Neural progenitor cell (in vitro differentiated cells): ENCODE measurements at regions not wholly inside any gene's neighbourhood (a gene's known extent, or its start where the extent isn't known, plus 50 kb on each side); places are given as distances from the start of the nearest gene placed in this dataset.
"Not testable (repeated sequence)": the region's sequence is repeated elsewhere in the genome, so short reads cannot be mapped to it uniquely, and the experiment has no call there.

Experiments used
- DNase-seq: peaks from one replicate; pipeline ENCODE4 v3.0.0-alpha.2; 2016; ENCODE audit warnings: low spot score
- H2AFZ ChIP-seq: fragments of 200-600 bp; sonication (generic); replicated peaks from 2 replicates; pipeline ENCODE4 v1.6.1; 2016; ENCODE audit warnings: antibody characterized with exemption
- H3F3A ChIP-seq: fragments of 200-600 bp; sonication (generic); 2 replicates; pipeline ENCODE4 v1.6.1; 2016; ENCODE audit warnings: antibody characterized with exemption, low read depth
- H3K27ac ChIP-seq: fragments of 200-600 bp; sonication (generic); 2 replicates; pipeline ENCODE4 v1.5.1; 2016; ENCODE audit warnings: mild to moderate bottlenecking
- H3K27me3 ChIP-seq: fragments of 200-600 bp; sonication (generic); 2 replicates; pipeline ENCODE4 v1.6.1; 2016; ENCODE audit warnings: mild to moderate bottlenecking, moderate library complexity
- H3K36me3 ChIP-seq: fragments of 200-600 bp; sonication (generic); 2 replicates; pipeline ENCODE4 v1.5.1; 2016
- H3K4me1 ChIP-seq: fragments of 200-600 bp; sonication (generic); 2 replicates; pipeline ENCODE4 v1.6.1; 2016; ENCODE audit warnings: mixed run types
- H3K4me2 ChIP-seq: fragments of 200-600 bp; sonication (generic); 2 replicates; pipeline ENCODE4 v1.6.1; 2016
- H3K4me3 ChIP-seq: fragments of 200-600 bp; sonication (generic); 2 replicates; pipeline ENCODE4 v1.5.1; 2016
- H3K79me2 ChIP-seq: fragments of 200-600 bp; sonication (generic); 2 replicates; pipeline ENCODE4 v1.6.1; 2016; ENCODE audit warnings: low read depth
- H3K9ac ChIP-seq: fragments of 200-600 bp; sonication (generic); 2 replicates; pipeline ENCODE4 v1.6.1; 2016
- H3K9me3 ChIP-seq: fragments of 200-600 bp; sonication (generic); 2 replicates; pipeline ENCODE4 v1.5.1; 2016; ENCODE audit warnings: low read depth
- H4K20me1 ChIP-seq: fragments of 200-600 bp; sonication (generic); 2 replicates; pipeline ENCODE4 v1.6.1; 2016; ENCODE audit warnings: low read depth
- H3K27ac Mint-ChIP-seq: 3 replicates; pipeline ENCODE4 v1.8.0; 2021; ENCODE audit warnings: mixed read lengths
- H3K27me3 Mint-ChIP-seq: 2 replicates; pipeline ENCODE4 v1.8.0; 2022; ENCODE audit warnings: low read depth, mild to moderate bottlenecking, inconsistent platforms, moderate library complexity, mixed read lengths; ENCODE audit not compliant: insufficient read depth
- H3K36me3 Mint-ChIP-seq: 3 replicates; pipeline ENCODE4 v1.8.0; 2021; ENCODE audit warnings: mixed read lengths
- H3K4me1 Mint-ChIP-seq: 3 replicates; pipeline ENCODE4 v1.8.0; 2021; ENCODE audit warnings: mixed read lengths
- H3K4me3 Mint-ChIP-seq: 3 replicates; pipeline ENCODE4 v1.8.0; 2021; ENCODE audit warnings: mild to moderate bottlenecking, moderate library complexity, mixed read lengths
- H3K9me3 Mint-ChIP-seq: 3 replicates; pipeline ENCODE4 v1.8.0; 2020; ENCODE audit warnings: mixed read lengths
- CTCF ChIP-seq: fragments of 200-600 bp; sonication (generic); IDR thresholded peaks from 2 replicates; pipeline ENCODE4 v1.5.1; 2017; ENCODE audit warnings: antibody characterized with exemption, mild to moderate bottlenecking
- EZH2 ChIP-seq: fragments of 200-600 bp; sonication (generic); IDR thresholded peaks from 2 replicates; pipeline ENCODE4 v1.6.1; 2017; ENCODE audit warnings: antibody characterized with exemption, mild to moderate bottlenecking, moderate library complexity
- EZH2phosphoT487 ChIP-seq: fragments of 200-600 bp; sonication (generic); IDR thresholded peaks from 2 replicates; pipeline ENCODE4 v1.6.1; 2017; ENCODE audit warnings: antibody characterized with exemption

GRCh38 chr14:54026671-54027070, 70.0 kb upstream of the BMP4 start:
- no peak overlapping the region for H2AFZ ChIP-seq
- H3K27ac ChIP-seq, result no peak overlapping the region
- Mint-ChIP-seq H3K27ac (no peak overlapping the region), H3K27me3 (peaks cover 2% of the 10 kb centered on the region), H3K9me3 (peaks cover 21% of the 10 kb centered on the region), H3K36me3 (peaks cover 2% of the 10 kb centered on the region), H3K4me3 (no peak overlapping the region), H3K4me1 (no peaks in the 10 kb centered on the region)
- no peak overlapping the region for H3K4me3 ChIP-seq
- TF ChIP-seq CTCF (no peak), EZH2phosphoT487 (no peak), EZH2 (no peak)
- H3K36me3 ChIP-seq, result no peaks in the 10 kb centered on the region
- H3K79me2 ChIP-seq, result no peaks in the 10 kb centered on the region
- DNase-seq, result no peak
- H3K9me3 ChIP-seq, result no peaks in the 10 kb centered on the region
- no peak overlapping the region for H3K4me2 ChIP-seq
- no peaks in the 10 kb centered on the region for H3F3A ChIP-seq
- no peaks in the 10 kb centered on the region for H3K27me3 ChIP-seq
- no peaks in the 10 kb centered on the region for H3K4me1 ChIP-seq
- H3K9ac ChIP-seq, result no peak overlapping the region
- no peaks in the 10 kb centered on the region for H4K20me1 ChIP-seq

GRCh38 chr14:54030996-54031395, 74.4 kb upstream of the BMP4 start:
- not testable (repeated sequence) for H3F3A ChIP-seq, H3K27me3 ChIP-seq, H3K79me2 ChIP-seq, H3K4me3 Mint-ChIP-seq, H3K27ac ChIP-seq, H3K9ac ChIP-seq, H3K36me3 ChIP-seq, H3K4me3 ChIP-seq, H3K4me1 Mint-ChIP-seq, H4K20me1 ChIP-seq, H3K27me3 Mint-ChIP-seq, H3K4me2 ChIP-seq, H2AFZ ChIP-seq, H3K9me3 ChIP-seq, H3K27ac Mint-ChIP-seq, H3K36me3 Mint-ChIP-seq, H3K4me1 ChIP-seq, DNase-seq
- H3K9me3 Mint-ChIP-seq, result peaks cover 33% of the 10 kb centered on the region

- not testable (repeated sequence) for DNase-seq, H3K27me3 ChIP-seq, H3K4me3 Mint-ChIP-seq, H3K4me1 Mint-ChIP-seq, H2AFZ ChIP-seq, H3K27ac Mint-ChIP-seq, H3K4me2 ChIP-seq, H3F3A ChIP-seq, H3K36me3 ChIP-seq, H3K9me3 ChIP-seq, H3K27me3 Mint-ChIP-seq, H3K4me3 ChIP-seq, H3K9ac ChIP-seq, H3K36me3 Mint-ChIP-seq, H3K27ac ChIP-seq, H3K4me1 ChIP-seq, H3K79me2 ChIP-seq, H4K20me1 ChIP-seq
- peaks cover 34% of the 10 kb centered on the region for H3K9me3 Mint-ChIP-seq
Observed at GRCh38 chr14:54033285-54033684, 76.7 kb upstream of the BMP4 start.

GRCh38 chr14:54038724-54039123, 82.1 kb upstream of the BMP4 start:
- Mint-ChIP-seq H3K27me3 (no peaks in the 10 kb centered on the region), H3K4me1 (no peaks in the 10 kb centered on the region), H3K36me3 (no peaks in the 10 kb centered on the region), H3K4me3 (no peak overlapping the region), H3K27ac (no peak overlapping the region), H3K9me3 (peaks cover 14% of the 10 kb centered on the region)
- no peaks in the 10 kb centered on the region for H3K36me3 ChIP-seq
- no peaks in the 10 kb centered on the region for H3K79me2 ChIP-seq
- H3K9me3 ChIP-seq, result peaks cover 4% of the 10 kb centered on the region
- H3K27me3 ChIP-seq, result no peaks in the 10 kb centered on the region
- no peak overlapping the region for H3K4me3 ChIP-seq
- H3K9ac ChIP-seq, result no peak overlapping the region
- no peak for DNase-seq
- no peak overlapping the region for H2AFZ ChIP-seq
- no peaks in the 10 kb centered on the region for H4K20me1 ChIP-seq
- H3K4me1 ChIP-seq, result no peaks in the 10 kb centered on the region
- no peak for TF ChIP-seq CTCF
- TF ChIP-seq EZH2, result no peak
- no peak for TF ChIP-seq EZH2phosphoT487
- no peak overlapping the region for H3K4me2 ChIP-seq
- no peaks in the 10 kb centered on the region for H3F3A ChIP-seq
- no peak overlapping the region for H3K27ac ChIP-seq
